Smooth muscle cell (in vitro differentiated cells): ENCODE measurements at regions not wholly inside any gene's neighbourhood (a gene's known extent, or its start where the extent isn't known, plus 50 kb on each side); places are given as distances from the start of the nearest gene placed in this dataset.

ENCODE experiments used
- DNase-seq: peaks from one replicate; lab custom pipeline; 2025; ENCODE audit not compliant: unreplicated experiment; lab: John Stamatoyannopoulos, UW
- H2AFZ ChIP-seq: fragments of 200-600 bp; sonication (generic); 2 replicates; pipeline ENCODE4 v1.6.0; 2016; ENCODE audit warnings: antibody characterized with exemption, low read depth, mild to moderate bottlenecking
- H3F3A ChIP-seq: fragments of 200-600 bp; sonication (generic); 2 replicates; pipeline ENCODE4 v1.6.0; 2017; ENCODE audit warnings: antibody characterized with exemption, low read depth
- H3K27ac ChIP-seq: fragments of 200-600 bp; sonication (generic); 2 replicates; pipeline ENCODE4 v1.5.1; 2016; ENCODE audit warnings: low read depth, mild to moderate bottlenecking
- H3K27me3 ChIP-seq: fragments of 200-600 bp; sonication (generic); 2 replicates; pipeline ENCODE4 v1.6.1; 2016; ENCODE audit warnings: low read depth, mild to moderate bottlenecking
- H3K36me3 ChIP-seq: fragments of 200-600 bp; sonication (generic); 2 replicates; pipeline ENCODE4 v1.5.1; 2016; ENCODE audit warnings: low read depth
- H3K4me1 ChIP-seq: fragments of 200-600 bp; sonication (generic); 2 replicates; pipeline ENCODE4 v1.5.1; 2016; ENCODE audit warnings: low read depth
- H3K4me2 ChIP-seq: fragments of 200-600 bp; sonication (generic); 2 replicates; pipeline ENCODE4 v1.6.0; 2016; ENCODE audit warnings: mild to moderate bottlenecking
- H3K4me3 ChIP-seq: fragments of 200-600 bp; sonication (generic); 2 replicates; pipeline ENCODE4 v1.5.1; 2016; ENCODE audit warnings: mild to moderate bottlenecking
- H3K79me2 ChIP-seq: fragments of 200-600 bp; sonication (generic); 2 replicates; pipeline ENCODE4 v1.6.0; 2016; ENCODE audit warnings: low read depth, mild to moderate bottlenecking
- H3K9ac ChIP-seq: fragments of 200-600 bp; sonication (generic); 2 replicates; pipeline ENCODE4 v1.6.0; 2016; ENCODE audit warnings: low read depth
- H3K9me3 ChIP-seq: fragments of 200-600 bp; sonication (generic); replicated peaks from 2 replicates; pipeline ENCODE4 v1.5.1; 2016; ENCODE audit warnings: low read depth
- H4K20me1 ChIP-seq: fragments of 200-600 bp; sonication (generic); 2 replicates; pipeline ENCODE4 v1.6.0; 2016; ENCODE audit warnings: low read depth
- CTCF ChIP-seq: fragments of 200-600 bp; sonication (generic); IDR thresholded peaks from 2 replicates; pipeline ENCODE4 v1.5.1; 2017; ENCODE audit warnings: borderline replicate concordance, mild to moderate bottlenecking, antibody characterized with exemption; ENCODE audit not compliant: insufficient read depth, poor library complexity, severe bottlenecking
- WGBS: methylation state at CpG from one replicate; pipeline ENCODE4 v1.1.7; 2016; ENCODE audit warnings: low lambda C conversion rate; 5-methylcytosine and 5-hydroxymethylcytosine counted together

GRCh38 chr4:159002950-159003349 is 99.9 kb upstream of the RAPGEF2 start:
- DNase-seq: no peak
- no peaks in the 10 kb centered on the region for H3K9me3 ChIP-seq
- H3K36me3 ChIP-seq: no peaks in the 10 kb centered on the region
- no peak overlapping the region for H3K4me3 ChIP-seq
- 98% methylated on average over 3 of the region's 3 CpGs for WGBS
- no peaks in the 10 kb centered on the region for H3K27me3 ChIP-seq
- no peak overlapping the region for H3K27ac ChIP-seq
- H3K4me1 ChIP-seq: peaks cover 4% of the 10 kb centered on the region
- no peak overlapping the region for H3K9ac ChIP-seq
- H3K79me2 ChIP-seq: no peaks in the 10 kb centered on the region
- no peak for TF ChIP-seq CTCF
- no peaks in the 10 kb centered on the region for H3F3A ChIP-seq
- no peaks in the 10 kb centered on the region for H4K20me1 ChIP-seq
- no peak overlapping the region for H2AFZ ChIP-seq
- no peak overlapping the region for H3K4me2 ChIP-seq

- H3K4me3 ChIP-seq: no peak overlapping the region
- H3K36me3 ChIP-seq: no peaks in the 10 kb centered on the region
- no peak for DNase-seq
- no peaks in the 10 kb centered on the region for H3K27me3 ChIP-seq
- H3K9ac ChIP-seq: no peak overlapping the region
- no peaks in the 10 kb centered on the region for H3F3A ChIP-seq
- 75% methylated on average over 7 of the region's 7 CpGs for WGBS
- TF ChIP-seq CTCF: no peak
- no peaks in the 10 kb centered on the region for H4K20me1 ChIP-seq
- no peaks in the 10 kb centered on the region for H3K79me2 ChIP-seq
- H3K9me3 ChIP-seq: no peaks in the 10 kb centered on the region
- no peak overlapping the region for H3K27ac ChIP-seq
- no peak overlapping the region for H2AFZ ChIP-seq
- no peak overlapping the region for H3K4me2 ChIP-seq
- peaks cover 4% of the 10 kb centered on the region for H3K4me1 ChIP-seq
Measured at GRCh38 chr4:159003420-159004253, 99.2 kb upstream of the RAPGEF2 start.

GRCh38 chr4:159006202-159006601 is 96.7 kb upstream of the RAPGEF2 start:
- H3K9me3 ChIP-seq: no peaks in the 10 kb centered on the region
- H3K4me1 ChIP-seq: peaks cover 7% of the 10 kb centered on the region
- no peaks in the 10 kb centered on the region for H4K20me1 ChIP-seq
- H3K4me3 ChIP-seq: no peak overlapping the region
- no peak for TF ChIP-seq CTCF
- H3K27me3 ChIP-seq: no peaks in the 10 kb centered on the region
- H3F3A ChIP-seq: no peaks in the 10 kb centered on the region
- no peak overlapping the region for H3K9ac ChIP-seq
- WGBS: 54% methylated on average over 3 of the region's 3 CpGs
- H3K36me3 ChIP-seq: no peaks in the 10 kb centered on the region
- H3K27ac ChIP-seq: peak overlapping the region; percentile 69
- H3K4me2 ChIP-seq: no peak overlapping the region
- DNase-seq: no peak
- H2AFZ ChIP-seq: peak overlapping the region; percentile 57
- no peaks in the 10 kb centered on the region for H3K79me2 ChIP-seq

GRCh38 chr4:159008671-159009070 is 94.2 kb upstream of the RAPGEF2 start:
- Histone ChIP-seq H2AFZ (no peak overlapping the region), H3K36me3 (no peaks in the 10 kb centered on the region), H3K9me3 (no peaks in the 10 kb centered on the region), H3F3A (no peaks in the 10 kb centered on the region), H4K20me1 (no peaks in the 10 kb centered on the region), H3K4me3 (no peak overlapping the region), H3K4me1 (peaks cover 7% of the 10 kb centered on the region), H3K79me2 (no peaks in the 10 kb centered on the region), H3K4me2 (no peak overlapping the region), H3K27ac (no peak overlapping the region), H3K27me3 (no peaks in the 10 kb centered on the region), H3K9ac (no peak overlapping the region)
- WGBS: 91% methylated on average over 1 of the region's 1 CpG
- no peak for TF ChIP-seq CTCF
- DNase-seq: no peak
